Lower leg skin (tissue), 4 donors: ENCODE measurements at regions not wholly inside any gene's neighbourhood (a gene's known extent, or its start where the extent isn't known, plus 50 kb on each side); places are given as distances from the start of the nearest gene placed in this dataset.

Experiments
- DNase-seq, 2 donors: peaks; one replicate each; pipeline ENCODE4 v3.0.0-alpha.2; 2019; ENCODE audit warnings: low spot score in 2 of 2
- H3K4me3 ChIP-seq: fragments of 200-600 bp; sonication (generic); 2 replicates; pipeline ENCODE4 v1.5.1; 2017; ENCODE audit warnings: mild to moderate bottlenecking, low read depth; ENCODE audit not compliant: poor library complexity, severe bottlenecking
- CTCF ChIP-seq, 3 donors: fragments of 450-650 bp; IDR thresholded peaks; one replicate each; pipeline ENCODE4 v1.5.1; 2016; ENCODE audit warnings: antibody characterized with exemption in 3 of 3, mild to moderate bottlenecking in 3 of 3, moderate library complexity in 2 of 3
- POLR2A ChIP-seq, 2 donors: fragments of 450-650 bp; IDR thresholded peaks; one replicate each; pipeline ENCODE4 v1.6.1; 2016 to 2017; ENCODE audit warnings: antibody characterized with exemption in 2 of 2, mild to moderate bottlenecking in 1 of 2, moderate library complexity in 1 of 2
- WGBS, 2 donors: methylation state at CpG; one replicate each; pipeline ENCODE4 v1.1.5; 2018; 5-methylcytosine and 5-hydroxymethylcytosine counted together
- intact Hi-C: fragments of 100-400 bp; cut with DNase I; formaldehyde crosslinking; loops from one replicate; pipeline ENCODE4 v1.15.0; 2023; ENCODE audit warnings: low total_unique reads

DNA sequence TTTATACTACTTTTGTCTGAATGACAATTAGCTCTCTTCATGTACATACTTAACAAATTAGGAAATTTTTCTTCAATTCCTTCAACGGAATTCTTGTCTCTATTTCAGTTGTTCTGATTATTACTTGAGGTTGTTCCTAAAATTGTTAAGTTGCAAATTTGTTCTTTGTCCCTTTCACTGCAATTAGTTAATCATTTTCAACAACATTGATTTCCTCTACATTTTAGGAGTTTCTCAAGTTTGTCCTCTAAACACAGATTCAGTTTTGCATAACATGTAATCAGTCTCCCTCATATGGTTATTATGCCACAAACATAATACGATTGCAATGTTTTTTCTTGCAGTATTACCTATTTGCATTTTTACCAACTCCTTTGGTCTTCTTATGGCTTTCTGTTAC, 283.5 kb downstream of the SV2B start:
- DNase-seq: no peak
- no peak overlapping the region for H3K4me3 ChIP-seq
- whole genome bisulfite sequencing, 2 donors: 88 to 94% methylated on average over 2 of the region's 2 CpGs
- intact Hi-C loops: no loop called here
- no peak for TF ChIP-seq POLR2A (IDR thresholded peaks at IDR 0.05)
- no peak for TF ChIP-seq CTCF (IDR thresholded peaks at IDR 0.05)

GRCh38 chr15:91384189-91384730, 284.2 kb downstream of the SV2B start:
- DNase-seq: no peak
- WGBS, 2 donors: 82 to 85% methylated on average over 6 of the region's 6 CpGs
- intact Hi-C loops: no loop called here
- TF ChIP-seq POLR2A (IDR thresholded peaks at IDR 0.05) (no peak), CTCF (IDR thresholded peaks at IDR 0.05) (no peak)
- no peak overlapping the region for H3K4me3 ChIP-seq

GRCh38 chr15:91385311-91385710, 285.3 kb downstream of the SV2B start:
- TF ChIP-seq POLR2A (IDR thresholded peaks at IDR 0.05): no peak
- no peak for TF ChIP-seq CTCF (IDR thresholded peaks at IDR 0.05)
- no peak for DNase-seq
- intact Hi-C loops: no loop called here
- H3K4me3 ChIP-seq: no peak overlapping the region
- WGBS, 2 donors: 0 to 3% methylated on average over 1 of the region's 1 CpG

DNA sequence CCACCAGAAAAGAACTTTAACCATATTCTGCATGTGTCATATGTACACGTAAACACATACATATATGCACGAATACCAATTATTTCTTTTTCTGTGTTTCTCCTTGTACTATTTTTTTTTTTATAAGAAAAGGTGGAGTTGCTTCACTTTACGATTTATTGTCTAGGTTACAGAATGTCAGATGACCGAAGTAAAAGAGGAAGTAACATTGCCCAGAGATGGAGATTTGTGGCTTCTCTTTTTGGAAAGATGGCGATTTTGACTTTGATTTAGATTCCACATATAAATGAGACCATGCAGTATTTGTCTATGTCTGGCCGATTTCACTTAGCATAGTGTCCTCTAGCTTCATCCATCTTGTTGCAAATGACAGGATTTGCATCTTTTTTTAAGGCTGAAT, 293.1 kb downstream of the SV2B start:
- intact Hi-C loops: no loop called here
- WGBS, 2 donors: 76 to 77% methylated on average over 6 of the region's 6 CpGs
- DNase-seq: no peak
- no peak for TF ChIP-seq POLR2A (IDR thresholded peaks at IDR 0.05)
- no peak for TF ChIP-seq CTCF (IDR thresholded peaks at IDR 0.05)
- no peak overlapping the region for H3K4me3 ChIP-seq

- intact Hi-C loops: no loop called here
- no peak overlapping the region for H3K4me3 ChIP-seq
- TF ChIP-seq POLR2A (IDR thresholded peaks at IDR 0.05): no peak
- no peak for TF ChIP-seq CTCF (IDR thresholded peaks at IDR 0.05)
- no peak for DNase-seq
- 82 to 83% methylated on average over 1 of the region's 1 CpG for WGBS, 2 donors
These were observed 300.4 kb downstream of the SV2B start for GRCh38 chr15:91400481-91400880.

- intact Hi-C loops: no loop called here
- DNase-seq: no peak
- TF ChIP-seq POLR2A (IDR thresholded peaks at IDR 0.05): no peak
- TF ChIP-seq CTCF (IDR thresholded peaks at IDR 0.05): no peak
- H3K4me3 ChIP-seq: no peak overlapping the region
- 20 to 39% methylated on average over 3 to 4 of the region's 4 CpGs for WGBS, 2 donors
These were observed 307.3 kb downstream of the SV2B start for GRCh38 chr15:91407269-91407889.
